Spinal cord (tissue), 9 donors: ENCODE measurements at regions not wholly inside any gene's neighbourhood (a gene's known extent, or its start where the extent isn't known, plus 50 kb on each side); places are given as distances from the start of the nearest gene placed in this dataset.

Experiments used
- DNase-seq, 6 donors: peaks; one replicate each; pipeline versions ENCODE4 v3.0.0 to v3.0.0-alpha.2; 2013 to 2015; ENCODE audit warnings: low spot score in 6 of 6, low read depth in 4 of 6
- H3K27ac ChIP-seq: one replicate; pipeline ENCODE4 v1.5.1; 2013; ENCODE audit warnings: low read depth, low read length, control low read depth
- H3K27me3 ChIP-seq: one replicate; pipeline ENCODE4 v1.6.1; 2013; ENCODE audit warnings: low read length; ENCODE audit not compliant: control insufficient read depth, insufficient read depth
- H3K36me3 ChIP-seq: one replicate; pipeline ENCODE4 v1.6.1; 2013; ENCODE audit warnings: low read length; ENCODE audit not compliant: control insufficient read depth, insufficient read depth
- H3K4me1 ChIP-seq: one replicate; pipeline ENCODE4 v1.6.1; 2013; ENCODE audit warnings: low read length; ENCODE audit not compliant: control insufficient read depth, insufficient read depth
- H3K4me3 ChIP-seq: one replicate; pipeline ENCODE4 v1.5.1; 2013; ENCODE audit warnings: low read depth, low read length, control low read depth
- H3K9me3 ChIP-seq: one replicate; pipeline ENCODE4 v1.6.1; 2013; ENCODE audit warnings: low read length; ENCODE audit not compliant: control insufficient read depth, insufficient read depth
- WGBS: methylation state at CpG from one replicate; pipeline ENCODE4 v1.1.5; 2013; ENCODE audit warnings: missing lambda C conversion rate; ENCODE audit not compliant: insufficient coverage; 5-methylcytosine and 5-hydroxymethylcytosine counted together
- donor health status: healthy.

DNA sequence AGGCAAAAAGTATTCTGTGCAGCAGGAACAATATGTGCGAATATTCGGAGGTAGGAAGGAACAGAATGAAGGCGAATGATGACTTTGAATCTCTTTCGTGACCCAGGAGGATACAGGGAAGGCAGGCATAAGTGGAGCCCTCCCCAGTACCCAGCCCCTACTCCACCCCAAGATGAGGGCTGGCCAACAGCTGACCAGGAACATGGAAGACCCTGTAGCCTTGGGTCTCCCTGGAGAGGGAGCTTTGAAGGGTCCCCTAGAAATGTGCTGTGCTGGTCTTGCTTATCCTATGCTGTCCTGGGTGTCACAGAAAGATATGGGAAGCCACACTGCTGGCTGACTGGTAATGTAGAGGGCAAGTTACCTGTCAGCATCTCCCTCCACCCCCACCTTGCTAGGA, 113.7 kb upstream of the NCAM1 start:
- Histone ChIP-seq H3K4me3 (no peak overlapping the region), H3K4me1 (peaks cover 9% of the 10 kb centered on the region), H3K27ac (no peak overlapping the region), H3K27me3 (no peaks in the 10 kb centered on the region), H3K9me3 (no peaks in the 10 kb centered on the region), H3K36me3 (no peaks in the 10 kb centered on the region)
- no CpG with 5 or more reads among the region's 4 CpGs for WGBS
- no peak for DNase-seq

DNA sequence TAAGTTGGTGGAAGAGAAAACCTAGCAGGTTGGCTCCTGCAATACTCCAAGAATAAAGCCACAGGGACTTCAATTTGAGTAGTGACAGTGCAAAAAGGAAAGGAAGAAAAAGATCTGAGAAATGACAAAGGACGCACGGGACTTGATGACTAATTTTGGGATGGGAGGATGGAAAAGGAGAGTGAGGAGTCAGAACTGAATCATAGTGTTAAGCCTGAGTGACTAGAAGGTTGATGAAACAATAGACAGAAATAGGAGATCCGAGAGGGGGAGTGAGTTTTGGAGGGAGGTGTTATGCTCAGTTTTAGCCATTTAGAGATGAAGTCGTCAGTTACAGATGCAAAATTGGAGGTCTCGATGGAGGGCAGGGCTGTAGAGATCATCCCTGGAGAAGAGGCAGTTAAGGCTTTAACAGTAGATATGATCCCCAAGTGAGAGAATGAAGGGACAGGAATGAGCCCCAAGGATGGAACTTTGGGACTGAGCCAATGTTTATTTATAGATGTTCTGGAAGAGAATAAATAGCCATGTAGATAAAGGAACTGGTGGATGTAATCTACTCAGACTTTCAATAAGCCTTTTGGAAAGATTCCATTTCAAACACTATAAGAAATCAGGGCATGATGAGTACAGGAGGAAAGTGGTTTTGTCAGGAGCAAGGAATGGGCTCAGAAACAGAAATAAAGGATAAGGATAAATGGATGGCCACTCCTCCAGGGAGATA, 108.9 kb upstream of the NCAM1 start:
- Histone ChIP-seq H3K36me3 (no peaks in the 10 kb centered on the region), H3K27me3 (no peaks in the 10 kb centered on the region), H3K9me3 (no peaks in the 10 kb centered on the region), H3K27ac (no peak overlapping the region), H3K4me1 (no peaks in the 10 kb centered on the region), H3K4me3 (no peak overlapping the region)
- no peak for DNase-seq
- 89% methylated on average over 5 of the region's 5 CpGs for WGBS

DNA sequence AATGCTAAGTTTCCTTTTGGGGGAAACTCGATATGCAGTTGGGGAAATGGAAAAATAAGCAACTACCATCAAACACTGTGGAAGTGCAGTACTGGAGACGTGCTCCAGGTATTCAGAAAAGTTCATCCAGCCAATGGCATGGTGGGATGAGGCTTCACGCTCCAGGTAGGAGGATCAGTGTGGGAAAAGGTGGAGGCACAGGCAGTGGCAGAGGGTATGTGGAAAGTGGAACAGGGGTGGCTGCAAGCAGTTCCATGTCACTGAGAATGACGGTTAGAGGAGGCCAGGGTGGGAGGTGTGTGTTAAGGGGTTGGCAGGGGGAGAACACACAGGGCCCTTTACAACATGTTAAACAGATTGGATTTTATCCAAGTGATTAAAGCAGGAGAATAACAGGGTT, 105.1 kb upstream of the NCAM1 start:
- no peaks in the 10 kb centered on the region for H3K4me1 ChIP-seq
- H3K4me3 ChIP-seq = no peak overlapping the region
- no peaks in the 10 kb centered on the region for H3K27me3 ChIP-seq
- H3K27ac ChIP-seq = no peak overlapping the region
- WGBS = 74% methylated on average over 3 of the region's 4 CpGs
- no peaks in the 10 kb centered on the region for H3K9me3 ChIP-seq
- DNase-seq = no peak
- H3K36me3 ChIP-seq = no peaks in the 10 kb centered on the region

DNA sequence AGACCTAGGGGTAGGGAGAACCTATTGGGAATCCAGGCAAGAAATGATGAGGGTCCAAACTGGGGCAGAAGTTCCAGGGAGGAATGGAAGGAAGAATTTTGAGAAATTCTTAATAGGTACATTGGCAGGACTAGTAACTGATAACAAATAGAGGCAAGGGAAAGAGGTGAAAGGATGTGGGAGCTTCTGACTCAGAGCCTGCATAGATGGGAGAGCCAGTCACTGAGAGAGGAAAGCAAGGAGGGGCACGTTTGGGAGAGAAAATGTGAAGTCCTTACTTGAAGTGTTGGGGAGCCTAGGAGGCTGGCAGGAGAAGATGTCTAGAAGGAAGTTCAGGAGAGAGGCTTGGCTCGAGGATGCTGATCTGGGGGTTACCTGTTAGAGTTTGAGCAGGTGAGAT, 104.6 kb upstream of the NCAM1 start:
- Histone ChIP-seq H3K27ac (no peak overlapping the region), H3K4me1 (no peaks in the 10 kb centered on the region), H3K36me3 (no peaks in the 10 kb centered on the region), H3K4me3 (no peak overlapping the region), H3K27me3 (no peaks in the 10 kb centered on the region), H3K9me3 (no peaks in the 10 kb centered on the region)
- WGBS = 77% methylated on average over 2 of the region's 2 CpGs
- no peak for DNase-seq

DNA sequence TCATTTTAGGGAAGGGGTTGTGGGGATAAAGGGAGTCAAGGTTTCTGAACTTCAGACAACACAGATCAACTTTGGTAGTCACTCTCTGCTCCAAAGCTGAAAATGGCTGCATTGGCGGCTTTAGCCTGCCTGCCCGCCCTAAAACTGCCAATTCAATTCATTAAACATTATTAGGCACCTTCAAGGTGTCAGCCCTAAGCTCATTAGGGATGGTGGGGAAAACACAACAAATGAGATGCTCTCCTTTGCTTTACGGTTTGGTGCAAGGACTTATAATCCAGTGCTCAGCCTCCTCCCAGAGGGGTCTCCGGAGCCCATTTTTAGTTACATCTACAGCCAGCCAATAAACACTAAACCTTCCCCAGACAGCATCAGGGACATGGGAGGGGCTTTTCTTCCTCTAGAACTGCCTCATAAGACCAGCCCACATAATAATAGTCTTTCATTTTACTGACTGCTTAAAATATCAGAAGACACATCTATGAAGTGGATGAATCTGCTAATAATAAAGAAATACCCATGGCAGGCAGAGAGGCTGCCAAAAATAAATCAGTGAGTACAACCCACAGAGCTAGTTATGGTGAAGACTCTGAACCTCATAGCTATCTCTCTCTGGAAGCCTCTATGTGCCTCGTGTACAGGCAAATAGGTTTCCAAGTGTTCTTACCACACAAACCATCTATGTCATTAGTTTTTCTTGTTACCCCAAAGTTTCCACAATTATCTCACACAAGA, 102.8 kb upstream of the NCAM1 start:
- H3K4me3 ChIP-seq = no peak overlapping the region
- no peaks in the 10 kb centered on the region for H3K27me3 ChIP-seq
- H3K27ac ChIP-seq = no peak overlapping the region
- 83% methylated on average over 1 of the region's 5 CpGs for WGBS
- H3K9me3 ChIP-seq = no peaks in the 10 kb centered on the region
- no peaks in the 10 kb centered on the region for H3K4me1 ChIP-seq
- H3K36me3 ChIP-seq = no peaks in the 10 kb centered on the region
- DNase-seq = no peak

DNA sequence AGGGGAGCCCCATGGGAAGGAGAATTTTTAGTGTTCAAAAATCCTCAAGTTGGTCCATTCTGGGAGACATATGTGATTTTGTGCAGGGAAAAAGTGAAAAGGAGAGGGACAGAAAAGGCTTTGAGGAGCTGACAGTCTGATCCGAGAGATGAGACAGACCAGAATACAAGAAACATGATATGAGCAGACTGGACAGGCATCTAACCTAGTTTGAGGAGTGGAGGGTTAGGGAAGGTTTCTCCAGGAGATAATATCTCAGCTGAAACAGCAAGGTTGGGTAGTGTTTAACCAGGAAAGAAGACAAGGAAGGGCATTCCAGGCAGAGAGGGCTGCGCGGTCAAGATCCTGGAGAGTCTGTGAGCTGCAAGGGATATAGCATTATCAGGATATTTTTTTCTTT, 101.4 kb upstream of the NCAM1 start:
- H3K27ac ChIP-seq = no peak overlapping the region
- H3K4me3 ChIP-seq = no peak overlapping the region
- 88% methylated on average over 1 of the region's 3 CpGs for WGBS
- no peaks in the 10 kb centered on the region for H3K36me3 ChIP-seq
- H3K27me3 ChIP-seq = no peaks in the 10 kb centered on the region
- DNase-seq = no peak
- H3K9me3 ChIP-seq = no peaks in the 10 kb centered on the region
- peaks cover 5% of the 10 kb centered on the region for H3K4me1 ChIP-seq

DNA sequence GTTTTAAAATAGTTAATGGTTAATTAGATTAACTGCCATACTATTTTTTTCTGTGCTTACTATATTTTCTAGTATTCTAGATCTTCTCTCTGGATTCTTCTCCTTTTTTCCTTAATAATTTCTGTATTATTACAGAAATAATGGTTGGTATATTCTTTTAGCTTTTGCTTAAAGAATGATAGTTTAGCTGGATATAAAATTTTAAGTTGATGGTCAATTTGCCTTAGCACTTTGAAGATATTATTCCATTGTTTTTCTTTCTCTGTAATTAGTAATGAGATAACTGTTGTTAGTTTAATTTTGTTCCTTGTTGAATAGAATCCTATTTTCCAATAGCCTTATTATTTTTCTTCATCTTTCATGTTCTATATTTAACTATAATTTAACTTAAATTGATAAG, 99.9 kb upstream of the NCAM1 start:
- H3K9me3 ChIP-seq = no peaks in the 10 kb centered on the region
- H3K36me3 ChIP-seq = no peaks in the 10 kb centered on the region
- H3K27ac ChIP-seq = no peak overlapping the region
- no peaks in the 10 kb centered on the region for H3K27me3 ChIP-seq
- H3K4me3 ChIP-seq = no peak overlapping the region
- DNase-seq = no peak
- peaks cover 6% of the 10 kb centered on the region for H3K4me1 ChIP-seq

DNA sequence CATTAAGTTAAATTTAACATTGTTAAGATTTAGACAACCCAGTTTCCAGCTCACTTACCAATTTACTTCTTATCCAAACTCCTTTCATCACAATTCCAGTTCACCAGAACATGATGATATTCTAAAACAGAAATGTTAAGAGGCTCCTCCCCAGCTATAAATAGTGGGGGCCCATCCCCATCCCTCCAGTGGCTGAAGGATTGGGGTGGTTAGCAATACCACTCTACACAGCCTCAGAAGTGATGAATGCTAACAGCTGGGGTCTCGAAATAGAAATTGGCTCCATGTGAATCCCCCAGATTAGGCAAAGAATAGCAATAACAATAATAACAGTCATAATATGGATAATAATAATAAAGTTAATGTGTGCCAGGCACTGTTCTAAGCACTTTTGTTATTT, 97.9 kb upstream of the NCAM1 start:
- Histone ChIP-seq H3K4me1 (peaks cover 6% of the 10 kb centered on the region), H3K9me3 (no peaks in the 10 kb centered on the region), H3K4me3 (no peak overlapping the region), H3K36me3 (no peaks in the 10 kb centered on the region), H3K27me3 (no peaks in the 10 kb centered on the region), H3K27ac (no peak overlapping the region)
- DNase-seq = no peak
- WGBS = no CpG with 5 or more reads among the region's 1 CpG

DNA sequence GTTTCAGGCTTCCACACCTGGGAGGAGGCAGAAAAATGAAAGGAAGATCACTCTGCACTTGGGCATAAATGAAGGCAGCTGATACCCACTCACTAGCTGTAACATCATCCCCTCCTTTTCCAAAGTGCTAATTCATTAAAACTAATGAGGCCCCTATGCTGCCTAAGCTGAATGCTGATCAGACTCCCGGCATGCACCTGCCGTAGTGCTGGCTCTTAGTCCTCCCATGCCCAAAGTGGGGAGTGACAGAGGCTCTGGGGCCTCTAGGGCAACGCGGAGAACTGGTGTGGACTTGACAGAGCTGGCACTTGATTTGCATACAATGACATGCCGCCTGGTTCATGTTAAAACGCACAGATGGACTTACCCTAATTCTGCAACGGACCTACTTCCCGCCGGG, 96.5 kb upstream of the NCAM1 start:
- peak in 2 of 6 donors; percentile 19 to 55 for DNase-seq
- Histone ChIP-seq H3K4me1 (peaks cover 6% of the 10 kb centered on the region), H3K27ac (no peak overlapping the region), H3K27me3 (no peaks in the 10 kb centered on the region), H3K36me3 (no peaks in the 10 kb centered on the region), H3K9me3 (no peaks in the 10 kb centered on the region), H3K4me3 (no peak overlapping the region)
- 69% methylated on average over 9 of the region's 9 CpGs for WGBS

DNA sequence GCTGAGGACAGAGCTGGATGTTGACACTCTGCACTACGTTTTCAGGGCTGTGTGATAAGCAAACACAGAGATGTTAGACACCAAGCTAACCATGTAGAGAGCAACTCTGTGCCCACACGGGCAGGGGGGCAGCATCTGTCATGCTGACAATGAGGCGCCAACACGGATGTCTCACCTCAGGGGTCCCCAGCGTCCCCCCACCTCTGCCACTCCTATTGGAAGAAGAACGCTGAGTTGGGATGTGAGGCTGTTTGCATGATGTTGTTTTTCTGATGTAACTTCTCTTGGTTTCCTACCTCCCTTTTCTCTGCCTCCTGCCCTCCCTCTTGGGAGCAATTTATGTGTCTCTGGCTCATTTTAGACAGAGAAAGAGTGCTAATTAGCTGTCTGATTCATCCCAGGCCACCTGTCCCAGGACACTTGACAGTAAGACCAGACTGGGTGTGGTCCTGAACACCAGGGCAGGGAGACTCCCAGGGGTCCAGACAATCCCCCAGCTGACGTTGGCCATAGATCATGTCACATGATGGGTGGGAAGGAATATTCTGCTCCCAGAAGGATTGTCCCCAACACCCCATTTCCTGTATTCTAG, 89.2 kb upstream of the NCAM1 start:
- Histone ChIP-seq H3K9me3 (no peaks in the 10 kb centered on the region), H3K4me1 (no peaks in the 10 kb centered on the region), H3K36me3 (no peaks in the 10 kb centered on the region), H3K27ac (no peak overlapping the region), H3K4me3 (no peak overlapping the region), H3K27me3 (no peaks in the 10 kb centered on the region)
- DNase-seq = no peak
- 55% methylated on average over 1 of the region's 7 CpGs for WGBS
